Non-pigmented ciliary epithelial cell (primary cell): ENCODE measurements at regions not wholly inside any gene's neighbourhood (a gene's known extent, or its start where the extent isn't known, plus 50 kb on each side); places are given as distances from the start of the nearest gene placed in this dataset.

Experiments
- DNase-seq: peaks from one replicate; pipeline ENCODE4 v3.0.0-alpha.2; 2010; ENCODE audit warnings: low read depth

GRCh38 chr11:27187848-27188621, 147.4 kb downstream of the BBOX1 start:
- DNase-seq, result no peak

- DNase-seq, result no peak
These were observed 146.6 kb downstream of the BBOX1 start for GRCh38 chr11:27187075-27187847.

- no peak for DNase-seq
These were observed 146.0 kb downstream of the BBOX1 start for GRCh38 chr11:27186580-27186979.

GRCh38 chr11:27184458-27185312, 144.1 kb downstream of the BBOX1 start:
- no peak for DNase-seq

- DNase-seq, result no peak
These were observed 143.2 kb downstream of the BBOX1 start for GRCh38 chr11:27183672-27184457.

- no peak for DNase-seq
These were observed 138.7 kb downstream of the BBOX1 start for GRCh38 chr11:27179334-27179733.

- DNase-seq, result no peak
These were observed 138.2 kb downstream of the BBOX1 start for GRCh38 chr11:27178859-27179258.
